HUDEP-2 (cell line): ENCODE measurements at regions not wholly inside any gene's neighbourhood (a gene's known extent, or its start where the extent isn't known, plus 50 kb on each side); places are given as distances from the start of the nearest gene placed in this dataset.

Experiments used
- DNase-seq, 76 experiments: peaks; one replicate each; lab custom pipeline; 2025; ENCODE audit not compliant: unreplicated experiment in 76 of 76; lab: John Stamatoyannopoulos, UW

- DNase-seq = no peak
Measured at GRCh38 chr5:133905424-133905823, 63.0 kb downstream of the C5orf15 start.

GRCh38 chr5:133904641-133905040, 63.8 kb downstream of the C5orf15 start:
- no peak for DNase-seq

GRCh38 chr5:133902511-133903118, 65.8 kb downstream of the C5orf15 start:
- peak; percentile 13 to 96 (median 82) for DNase-seq

GRCh38 chr5:133900534-133901270, 67.7 kb downstream of the C5orf15 start:
- DNase-seq = no peak

GRCh38 chr5:133899506-133899905, 68.9 kb downstream of the C5orf15 start:
- no peak for DNase-seq

- no peak for DNase-seq
Measured at GRCh38 chr5:133898440-133898839, 70.0 kb downstream of the C5orf15 start.

GRCh38 chr5:133897431-133897830, 71.0 kb downstream of the C5orf15 start:
- no peak for DNase-seq

GRCh38 chr5:133896873-133897272, 71.6 kb downstream of the C5orf15 start:
- no peak for DNase-seq

- DNase-seq = no peak
Measured at GRCh38 chr5:133895979-133896845, 72.2 kb downstream of the C5orf15 start.

- no peak for DNase-seq
Measured at GRCh38 chr5:133894143-133894542, 74.3 kb downstream of the C5orf15 start.

GRCh38 chr5:133892774-133893173, 75.7 kb downstream of the C5orf15 start:
- DNase-seq = no peak

GRCh38 chr5:133892306-133892705, 76.1 kb downstream of the C5orf15 start:
- no peak for DNase-seq

GRCh38 chr5:133891390-133891789, 77.0 kb downstream of the C5orf15 start:
- no peak for DNase-seq

GRCh38 chr5:133890776-133891280, 77.6 kb downstream of the C5orf15 start:
- DNase-seq = no peak

GRCh38 chr5:133890314-133890713, 78.1 kb downstream of the C5orf15 start:
- no peak for DNase-seq

- DNase-seq = no peak
Measured at GRCh38 chr5:133889271-133889905, 79.0 kb downstream of the C5orf15 start.

GRCh38 chr5:133888625-133888991, 79.8 kb downstream of the C5orf15 start:
- no peak for DNase-seq

- DNase-seq = no peak
Measured at GRCh38 chr5:133885566-133885965, 82.9 kb downstream of the C5orf15 start.

GRCh38 chr5:133884569-133885311, 83.7 kb downstream of the C5orf15 start:
- no peak for DNase-seq

GRCh38 chr5:133883916-133884315, 84.5 kb downstream of the C5orf15 start:
- no peak for DNase-seq
